Natural killer cell treated with Interleukin-12 subunit alpha and Interleukin-12 subunit beta and Interleukin-15 and Interleukin-18, amount 100 ng/mL, for 72 hours (primary cell): ENCODE measurements at regions not wholly inside any gene's neighbourhood (a gene's known extent, or its start where the extent isn't known, plus 50 kb on each side); places are given as distances from the start of the nearest gene placed in this dataset.

Experiments used
- ATAC-seq, 2 donors: fragments of 150-1000 bp; cut with Tn5 transposase in 1 of 2; sonication (Bioruptor Pico), chemical (Tn5 transposase) in 1 of 2; 2 replicates each; pipeline ENCODE4 v1.10.0; 2021
- DNase-seq: peaks from one replicate; pipeline ENCODE4 v3.0.0; 2022; ENCODE audit warnings: low spot score
- H3K27ac Mint-ChIP-seq, 2 donors: 1 replicate in 1 of 2; 2 replicates in 1 of 2; pipeline ENCODE4 v1.8.0; 2022; ENCODE audit warnings: mixed read lengths in 2 of 2, mild to moderate bottlenecking in 1 of 2, moderate library complexity in 1 of 2
- H3K27me3 Mint-ChIP-seq, 2 donors: 1 replicate in 1 of 2; 2 replicates in 1 of 2; pipeline ENCODE4 v1.8.0; 2022; ENCODE audit warnings: mixed read lengths in 2 of 2
- H3K36me3 Mint-ChIP-seq: one replicate; pipeline ENCODE4 v1.8.0; 2022; ENCODE audit warnings: mixed read lengths
- H3K4me1 Mint-ChIP-seq, 2 donors: 1 replicate in 1 of 2; 2 replicates in 1 of 2; pipeline ENCODE4 v1.8.0; 2022; ENCODE audit warnings: low read depth in 2 of 2, mixed read lengths in 2 of 2, mild to moderate bottlenecking in 1 of 2
- H3K4me3 Mint-ChIP-seq: one replicate; pipeline ENCODE4 v1.8.0; 2022; ENCODE audit warnings: mixed read lengths
- H3K9me3 Mint-ChIP-seq: 2 replicates; pipeline ENCODE4 v1.8.0; 2022; ENCODE audit warnings: mixed read lengths

DNA sequence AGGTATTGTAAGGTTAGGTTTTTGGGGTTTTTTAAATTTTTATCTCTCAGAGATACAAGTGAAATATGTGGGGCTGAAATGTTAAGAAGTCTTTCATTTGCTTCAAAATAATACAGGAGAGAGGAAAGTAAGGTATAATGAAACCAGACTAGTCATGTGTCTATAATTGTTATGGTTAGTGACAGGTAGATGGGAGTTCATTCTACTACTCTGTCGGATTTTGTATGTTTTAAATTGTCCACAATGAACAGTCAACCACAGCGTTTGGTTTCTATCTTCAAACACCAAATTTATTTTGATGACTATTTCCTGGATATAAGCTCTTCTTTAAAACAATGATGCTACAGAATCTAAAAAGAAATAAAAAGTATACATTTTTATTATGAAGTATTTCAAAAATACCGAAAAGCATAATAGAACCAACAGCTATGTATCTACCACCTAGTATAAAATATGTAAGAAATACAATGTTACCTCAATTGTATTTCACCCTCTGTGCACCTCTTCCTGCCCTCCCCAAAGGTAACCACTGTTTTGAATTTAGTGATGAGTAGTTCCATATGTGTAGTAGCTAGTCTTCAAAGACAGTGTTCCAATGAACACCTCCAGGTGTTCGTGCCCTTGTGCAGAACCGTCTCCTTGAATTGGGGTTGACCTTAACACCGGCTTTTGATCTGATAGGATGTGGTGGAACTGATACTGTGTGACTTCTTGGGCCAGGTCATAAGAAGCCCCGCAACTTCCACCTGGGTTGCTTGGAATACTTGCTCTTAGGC, 74.8 kb upstream of the CDK1 start:
- DNase-seq (no peak), ATAC-seq (no peak)
- Mint-ChIP-seq H3K36me3 (no peaks in the 10 kb centered on the region), H3K4me1 (peaks cover 2 to 4% of the 10 kb centered on the region in 2 donors), H3K4me3 (no peak overlapping the region), H3K27ac (no peak overlapping the region), H3K27me3 (no peaks in the 10 kb centered on the region), H3K9me3 (peaks cover 3% of the 10 kb centered on the region)

DNA sequence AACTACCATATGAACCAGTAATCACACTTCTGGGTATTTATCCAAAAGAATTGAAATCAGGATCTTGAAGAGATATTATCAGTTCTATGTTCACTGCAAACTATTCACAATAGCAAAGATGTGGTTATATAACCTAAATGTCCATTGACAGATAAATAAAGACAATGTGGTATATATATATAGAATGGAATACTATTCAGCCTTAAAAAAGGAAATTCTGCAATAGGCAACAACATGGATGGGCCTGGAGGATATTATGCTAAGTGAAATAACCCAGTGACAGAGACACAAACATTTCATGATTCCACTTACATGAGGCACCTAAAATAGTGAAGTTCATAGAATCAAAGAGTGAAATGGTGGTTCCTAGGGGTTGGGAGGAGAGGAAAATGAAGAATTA, 90.6 kb upstream of the CDK1 start:
- Mint-ChIP-seq H3K36me3 (peaks cover 4% of the 10 kb centered on the region), H3K9me3 (no peaks in the 10 kb centered on the region), H3K4me1 (no peaks in the 10 kb centered on the region), H3K27me3 (no peaks in the 10 kb centered on the region), H3K4me3 (no peak overlapping the region), H3K27ac (no peak overlapping the region)
- DNase-seq (no peak), ATAC-seq (no peak)

DNA sequence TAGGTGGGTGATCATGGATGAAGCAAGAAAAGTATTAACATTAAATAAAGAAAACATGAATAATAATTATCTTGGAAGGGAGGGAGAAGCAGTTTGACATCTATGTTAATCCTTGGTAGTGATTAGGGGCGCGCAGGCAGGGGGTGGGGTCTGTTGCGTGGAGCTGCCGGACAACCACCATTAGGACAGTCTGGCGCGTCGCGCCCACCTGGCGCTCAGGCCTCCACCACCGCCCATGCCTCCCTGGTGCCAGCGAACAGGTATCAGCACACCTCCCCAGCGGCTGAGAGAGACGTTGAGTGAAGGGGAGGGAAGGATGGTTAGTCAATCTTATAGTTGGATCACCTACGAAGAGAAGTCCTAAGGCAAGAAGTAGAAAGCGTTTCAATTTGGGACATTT, 94.2 kb upstream of the CDK1 start:
- Mint-ChIP-seq H3K27me3 (no peaks in the 10 kb centered on the region), H3K9me3 (no peaks in the 10 kb centered on the region), H3K27ac (no peak overlapping the region), H3K4me1 (no peaks in the 10 kb centered on the region), H3K4me3 (no peak overlapping the region), H3K36me3 (no peaks in the 10 kb centered on the region)
- ATAC-seq (no peak), DNase-seq (no peak)

DNA sequence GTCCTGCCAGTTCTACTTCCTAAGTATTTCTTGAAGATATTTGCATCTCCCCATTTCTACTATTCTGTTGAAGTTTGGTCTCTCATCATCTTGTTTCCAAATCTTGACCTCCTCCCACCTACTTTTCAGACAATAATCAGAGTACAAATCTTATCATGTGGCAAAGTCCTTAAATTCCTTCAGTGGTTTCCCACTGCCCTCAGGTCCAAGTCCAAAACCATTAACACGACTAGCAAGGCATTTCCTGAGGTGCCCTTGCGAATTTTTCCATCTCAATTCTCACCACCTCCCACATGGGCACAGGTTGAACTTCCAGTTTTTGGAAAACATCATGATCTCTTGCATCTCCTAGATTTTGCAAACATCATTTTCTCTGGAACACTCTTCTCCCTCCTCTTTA, 97.2 kb upstream of the CDK1 start:
- Mint-ChIP-seq H3K4me1 (no peaks in the 10 kb centered on the region), H3K36me3 (no peaks in the 10 kb centered on the region), H3K27ac (no peak overlapping the region), H3K4me3 (no peak overlapping the region), H3K9me3 (no peaks in the 10 kb centered on the region), H3K27me3 (peaks cover 2 to 7% of the 10 kb centered on the region in 2 donors)
- ATAC-seq (no peak), DNase-seq (no peak)

DNA sequence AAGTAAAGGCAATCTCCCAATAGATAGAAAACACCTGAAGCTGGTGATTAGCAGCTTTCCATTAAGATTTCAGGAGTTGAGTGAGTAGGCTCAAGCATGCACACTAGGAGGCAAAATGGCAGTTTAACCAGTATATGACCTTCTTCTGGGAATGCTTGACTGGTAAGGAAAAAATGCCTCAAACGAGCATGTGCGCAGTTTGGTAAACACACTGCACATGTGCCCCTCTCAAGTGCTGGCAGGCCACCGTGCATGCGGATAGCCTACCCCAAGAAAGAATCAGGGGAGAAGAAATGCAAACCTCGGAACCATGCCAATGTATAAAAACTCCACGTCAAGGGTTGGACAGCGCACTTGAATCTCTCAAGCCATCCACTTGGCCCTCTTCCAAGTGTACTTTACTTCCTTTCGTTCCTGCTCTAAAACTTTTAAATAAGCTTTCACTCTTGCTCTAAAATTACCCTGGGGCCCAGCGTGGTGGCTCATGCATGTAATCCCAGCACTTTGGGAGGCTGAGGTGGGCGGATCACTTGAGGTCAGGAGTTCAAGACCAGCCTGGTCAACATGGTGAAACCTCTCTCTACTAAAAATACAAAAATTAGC, 98.8 kb upstream of the CDK1 start:
- H3K27me3 Mint-ChIP-seq: peaks cover 2 to 7% of the 10 kb centered on the region in 2 donors
- DNase-seq: no peak
- H3K9me3 Mint-ChIP-seq: no peaks in the 10 kb centered on the region
- no peaks in the 10 kb centered on the region for H3K4me1 Mint-ChIP-seq
- H3K36me3 Mint-ChIP-seq: no peaks in the 10 kb centered on the region
- ATAC-seq: no peak
- no peak overlapping the region for H3K4me3 Mint-ChIP-seq
- no peak overlapping the region for H3K27ac Mint-ChIP-seq

DNA sequence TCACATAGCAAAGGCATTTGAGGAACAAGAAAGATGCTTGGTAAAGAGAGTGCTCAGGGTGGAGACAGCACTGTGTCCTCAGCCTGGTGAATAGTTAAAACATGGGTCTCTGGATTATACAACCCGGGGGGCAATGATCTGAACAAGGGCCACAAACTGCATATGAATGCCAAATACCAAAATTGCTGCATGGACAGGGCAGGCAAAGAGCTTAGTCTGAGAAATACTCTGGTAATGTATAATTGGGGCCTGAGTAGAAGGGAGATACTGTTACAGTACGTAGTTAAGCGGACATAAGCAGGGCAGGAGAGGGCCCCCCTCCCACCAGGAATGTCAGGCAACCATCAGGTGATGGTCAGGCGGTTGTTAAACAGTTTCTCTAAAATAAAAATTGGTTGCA, 99.3 kb upstream of the CDK1 start:
- Mint-ChIP-seq H3K4me3 (no peak overlapping the region), H3K36me3 (no peaks in the 10 kb centered on the region), H3K27ac (no peak overlapping the region), H3K9me3 (no peaks in the 10 kb centered on the region), H3K27me3 (peaks cover 2 to 7% of the 10 kb centered on the region in 2 donors), H3K4me1 (no peaks in the 10 kb centered on the region)
- DNase-seq: no peak
- no peak for ATAC-seq

DNA sequence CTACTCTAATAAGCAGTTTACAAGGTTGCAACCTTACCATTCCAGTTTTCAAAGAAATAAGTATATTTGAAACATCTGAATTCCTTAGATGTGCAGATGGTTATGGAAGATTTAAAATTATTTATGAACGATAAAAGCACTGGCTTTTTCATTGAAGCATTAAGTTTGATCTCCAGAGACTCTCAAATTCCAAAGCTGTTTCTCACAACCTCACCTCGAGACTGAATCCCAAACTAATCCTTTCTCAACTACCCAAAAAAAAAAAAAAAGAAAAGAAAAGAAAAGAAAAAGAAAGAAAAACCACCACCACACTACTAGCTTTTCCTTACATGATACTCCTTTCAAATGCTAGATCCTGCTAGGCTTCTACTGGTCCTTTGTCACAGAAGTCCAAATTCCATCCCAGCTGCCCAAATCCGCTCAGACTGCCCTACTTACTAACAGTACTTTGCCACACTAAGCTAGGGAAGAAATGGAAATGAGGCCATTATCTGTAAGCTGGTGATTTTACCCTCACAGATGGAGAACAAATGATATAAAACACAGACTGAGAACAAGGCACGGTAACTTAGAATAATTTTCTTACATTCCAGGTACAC, 100.6 kb upstream of the CDK1 start:
- ATAC-seq: no peak
- H3K4me1 Mint-ChIP-seq: no peaks in the 10 kb centered on the region
- no peaks in the 10 kb centered on the region for H3K36me3 Mint-ChIP-seq
- H3K27me3 Mint-ChIP-seq: peaks cover 2 to 7% of the 10 kb centered on the region in 2 donors
- no peak for DNase-seq
- no peaks in the 10 kb centered on the region for H3K9me3 Mint-ChIP-seq
- no peak overlapping the region for H3K27ac Mint-ChIP-seq
- H3K4me3 Mint-ChIP-seq: no peak overlapping the region

DNA sequence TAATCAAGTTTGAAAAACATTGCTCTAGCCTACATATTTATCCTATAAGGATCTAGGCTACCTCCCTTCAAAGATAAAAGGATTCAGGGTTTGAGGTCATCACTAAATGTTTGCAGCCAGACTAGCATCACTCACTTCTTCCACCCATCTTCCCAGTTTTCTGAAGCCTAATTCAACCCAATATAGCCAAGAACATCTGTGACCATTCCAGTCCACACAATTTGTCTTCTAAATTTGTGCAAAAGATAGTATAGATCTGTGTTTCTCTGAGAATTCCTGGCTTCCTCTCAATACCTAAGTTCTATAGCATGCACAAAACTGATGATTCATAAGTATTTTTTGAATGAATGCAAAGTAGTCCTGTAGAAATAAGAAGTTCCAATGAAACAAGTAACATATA, 103.0 kb upstream of the CDK1 start:
- H3K4me3 Mint-ChIP-seq: no peak overlapping the region
- DNase-seq: no peak
- no peaks in the 10 kb centered on the region for H3K4me1 Mint-ChIP-seq
- no peak for ATAC-seq
- no peaks in the 10 kb centered on the region for H3K36me3 Mint-ChIP-seq
- H3K9me3 Mint-ChIP-seq: peaks cover 4% of the 10 kb centered on the region
- no peak overlapping the region for H3K27ac Mint-ChIP-seq
- H3K27me3 Mint-ChIP-seq: peaks cover 7 to 8% of the 10 kb centered on the region in 2 donors

DNA sequence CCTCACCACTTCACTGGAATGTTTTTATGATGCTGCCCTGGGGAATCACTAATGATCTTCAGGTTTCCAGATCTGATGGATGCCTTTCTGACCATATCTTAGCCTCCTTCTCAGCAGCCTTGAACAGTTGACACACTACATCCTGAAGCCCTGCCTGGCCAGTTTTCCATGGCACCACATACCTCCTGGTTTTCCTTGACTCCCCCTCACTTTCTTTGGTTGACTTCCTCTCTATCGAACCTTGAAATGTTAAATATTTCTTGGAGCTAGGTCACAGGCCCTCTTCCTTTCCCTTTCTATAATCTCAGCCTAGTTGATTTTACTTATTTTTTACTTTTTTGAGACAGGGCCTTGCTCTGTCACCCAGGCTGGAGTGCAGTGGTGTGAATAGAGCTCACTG, 108.8 kb upstream of the CDK1 start:
- Mint-ChIP-seq H3K36me3 (no peaks in the 10 kb centered on the region), H3K27ac (no peak overlapping the region)

DNA sequence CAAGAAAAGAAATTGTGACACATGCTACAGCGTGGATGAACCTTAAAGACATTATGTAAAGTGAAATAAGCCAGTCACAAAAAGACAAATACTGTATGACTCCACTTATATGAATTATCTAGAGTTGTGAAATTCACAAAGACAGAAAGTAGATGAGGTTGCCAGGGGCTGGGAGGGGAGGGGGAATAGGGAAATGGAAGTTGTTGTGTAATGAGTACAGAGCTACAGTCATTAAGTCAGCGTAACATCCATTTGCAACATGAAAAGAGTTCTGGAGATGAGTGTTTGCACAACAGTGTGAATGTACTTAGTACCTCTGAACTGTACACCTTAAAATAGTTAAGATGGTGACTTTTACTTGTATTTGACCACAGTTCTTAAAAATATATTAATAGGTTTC, 112.1 kb upstream of the CDK1 start:
- H3K27ac Mint-ChIP-seq: no peak overlapping the region
- H3K9me3 Mint-ChIP-seq: peaks cover 2% of the 10 kb centered on the region
- H3K36me3 Mint-ChIP-seq: no peaks in the 10 kb centered on the region
- peak in 1 of 2 donors; percentile 73 for ATAC-seq
- H3K4me3 Mint-ChIP-seq: no peak overlapping the region
- peaks cover 0 to 7% of the 10 kb centered on the region in 2 donors for H3K4me1 Mint-ChIP-seq
- DNase-seq: no peak
- peaks cover 6 to 7% of the 10 kb centered on the region in 2 donors for H3K27me3 Mint-ChIP-seq

More for the DNA sequence above, 108.8 kb upstream of the CDK1 start:
- ATAC-seq (no peak), DNase-seq (no peak)
- H3K27me3 Mint-ChIP-seq: peaks cover 0 to 8% of the 10 kb centered on the region in 2 donors
- no peak overlapping the region for H3K4me3 Mint-ChIP-seq
- H3K4me1 Mint-ChIP-seq: no peaks in the 10 kb centered on the region
- H3K9me3 Mint-ChIP-seq: peaks cover 4% of the 10 kb centered on the region

DNA sequence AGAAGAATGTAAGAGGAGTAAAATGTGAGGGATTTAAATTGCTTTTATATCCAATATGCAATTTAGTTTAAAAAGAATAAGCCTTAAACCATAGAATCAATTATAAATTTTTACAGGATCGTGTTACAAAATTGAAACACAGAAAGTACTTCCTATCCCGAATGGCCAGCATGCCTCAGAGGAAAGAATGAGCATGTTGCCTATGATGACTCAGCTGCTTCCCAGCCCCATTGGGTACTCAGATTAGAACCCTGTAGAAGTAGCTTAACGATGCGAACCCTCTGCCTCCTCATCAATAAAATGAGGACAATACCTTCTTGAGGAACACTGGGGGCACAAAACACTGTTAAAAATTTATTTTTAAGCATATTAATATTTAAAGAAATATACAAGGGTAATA, 113.4 kb upstream of the CDK1 start:
- Mint-ChIP-seq H3K36me3 (no peaks in the 10 kb centered on the region), H3K4me3 (no peak overlapping the region), H3K27me3 (peaks cover 2 to 7% of the 10 kb centered on the region in 2 donors), H3K27ac (no peak overlapping the region), H3K4me1 (peaks cover 0 to 7% of the 10 kb centered on the region in 2 donors), H3K9me3 (no peaks in the 10 kb centered on the region)
- DNase-seq: no peak
- ATAC-seq: no peak

DNA sequence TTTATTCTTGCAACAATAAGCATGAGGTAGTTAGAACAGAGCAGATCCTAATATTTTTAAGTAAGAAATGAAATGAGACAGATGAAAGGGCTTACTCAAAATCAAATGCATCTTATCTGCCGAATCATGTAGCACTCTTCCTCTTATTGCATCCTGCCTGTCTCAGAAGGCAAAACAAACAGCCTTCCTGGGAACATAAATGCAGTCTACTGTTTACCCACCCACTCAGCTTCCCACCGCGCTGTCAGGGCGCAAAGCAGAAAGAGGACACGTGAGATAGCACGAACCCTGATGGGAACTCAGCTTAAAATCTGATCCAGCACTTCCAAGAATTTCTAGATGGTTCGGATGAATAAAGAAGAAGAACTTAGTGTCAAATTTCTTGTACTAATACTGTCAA, 114.4 kb upstream of the CDK1 start:
- DNase-seq (no peak), ATAC-seq (no peak)
- Mint-ChIP-seq H3K27ac (no peak overlapping the region), H3K4me1 (peaks cover 0 to 7% of the 10 kb centered on the region in 2 donors), H3K9me3 (no peaks in the 10 kb centered on the region), H3K4me3 (no peak overlapping the region), H3K27me3 (peaks cover 2 to 7% of the 10 kb centered on the region in 2 donors), H3K36me3 (no peaks in the 10 kb centered on the region)

DNA sequence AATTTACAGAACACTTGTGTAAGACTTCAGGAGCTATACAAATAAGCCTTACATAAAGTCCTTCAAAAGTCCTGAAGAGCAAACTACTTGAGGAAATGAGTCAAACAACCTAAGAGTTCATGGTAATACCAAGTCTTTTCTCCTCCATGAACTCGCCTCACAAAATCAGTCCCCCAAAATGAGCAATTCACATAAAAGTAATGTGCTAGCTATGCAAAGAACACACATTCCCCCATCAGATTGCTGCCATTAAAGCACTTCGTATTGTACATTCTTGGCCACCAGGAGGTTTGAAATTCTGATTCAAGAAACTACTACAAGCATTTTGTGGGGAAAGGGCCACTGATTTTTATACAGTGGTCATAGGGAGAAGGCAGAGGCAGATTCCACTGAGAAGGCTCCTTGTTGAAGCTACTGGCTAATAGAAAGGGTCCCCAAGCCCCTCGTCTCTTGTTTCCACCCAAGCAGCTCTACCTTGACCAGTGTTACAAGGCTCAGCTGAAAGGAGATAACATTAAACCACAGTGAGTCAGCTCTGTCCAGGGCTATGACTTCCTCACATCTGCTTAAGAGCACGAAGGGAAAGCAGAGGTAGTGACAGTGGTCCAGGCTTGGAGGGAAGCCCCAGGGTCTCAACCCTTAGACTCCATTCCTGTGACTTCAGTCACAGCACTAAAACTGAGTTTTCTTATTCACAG, 115.2 kb upstream of the CDK1 start:
- Mint-ChIP-seq H3K4me1 (peaks cover 0 to 7% of the 10 kb centered on the region in 2 donors), H3K27ac (no peak overlapping the region), H3K27me3 (peaks cover 2 to 7% of the 10 kb centered on the region in 2 donors), H3K4me3 (peak overlapping the region; percentile 9), H3K9me3 (no peaks in the 10 kb centered on the region), H3K36me3 (no peaks in the 10 kb centered on the region)
- peak in 1 of 2 donors; percentile 77 for ATAC-seq
- no peak for DNase-seq

DNA sequence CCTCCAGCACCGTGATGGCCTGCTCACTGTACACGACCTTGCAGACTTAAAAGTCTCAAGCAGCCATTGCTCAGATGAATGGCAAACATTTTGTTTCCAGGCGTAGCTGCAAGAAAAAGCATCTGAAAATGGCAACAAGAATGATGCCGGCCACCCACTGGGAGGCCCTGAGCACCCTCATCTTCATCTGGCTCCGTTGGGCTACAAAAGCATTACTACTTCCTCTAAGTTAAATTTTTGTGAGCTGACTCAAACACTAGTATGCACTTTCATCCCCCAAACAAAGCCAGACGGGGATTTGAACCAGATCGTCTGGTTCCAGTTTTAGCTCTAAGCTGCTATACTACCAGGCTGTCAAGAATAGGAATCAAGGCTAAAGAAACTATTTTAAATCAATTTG, 116.6 kb upstream of the CDK1 start:
- Mint-ChIP-seq H3K27ac (no peak overlapping the region), H3K36me3 (no peaks in the 10 kb centered on the region), H3K9me3 (no peaks in the 10 kb centered on the region), H3K4me1 (peaks cover 0 to 7% of the 10 kb centered on the region in 2 donors), H3K27me3 (peaks cover 5 to 7% of the 10 kb centered on the region in 2 donors), H3K4me3 (no peak overlapping the region)
- no peak for ATAC-seq
- no peak for DNase-seq
